ENCODE measurements at regions not wholly inside any gene's neighbourhood (a gene's known extent, or its start where the extent isn't known, plus 50 kb on each side); places are given as distances from the start of the nearest gene placed in this dataset.

- TF ChIP-seq EZH2 (IDR thresholded peaks at IDR 0.05) (no peak), POLR2AphosphoS5 (IDR thresholded peaks at IDR 0.05; ENCODE audit: borderline replicate concordance, low read depth, low read length) (no peak), FOXP2 (optimal IDR thresholded peaks at IDR 0.05; ENCODE audit: control extremely low read depth, extremely low read length, insufficient read depth) (no peak)
Observed at GRCh38 chr3:190733591-190734146, 128.8 kb downstream of the GMNC start.
